H54 (cell line): ENCODE measurements at regions not wholly inside any gene's neighbourhood (a gene's known extent, or its start where the extent isn't known, plus 50 kb on each side); places are given as distances from the start of the nearest gene placed in this dataset.

Experiments used
- DNase-seq: peaks from one replicate; pipeline ENCODE4 v3.0.0; 2011; ENCODE audit warnings: low spot score, mixed read lengths; ENCODE audit not compliant: insufficient read length
- FAIRE-seq: peaks from 3 replicates; lab custom pipeline; 2011; peaks lifted over from hg19 to GRCh38; lab: Jason Lieb, UNC
- POLR2A ChIP-seq: IDR thresholded peaks from 2 replicates; pipeline ENCODE4 v1.6.1; 2011; ENCODE audit warnings: low read depth, mild to moderate bottlenecking, low read length

- DNase-seq: peak; percentile 27
- FAIRE-seq: no peak
- no peak for TF ChIP-seq POLR2A
Observed at GRCh38 chr4:54152846-54153600, 53.1 kb downstream of the GSX2 start.

- DNase-seq: no peak
- FAIRE-seq: no peak
- TF ChIP-seq POLR2A: no peak
Observed at GRCh38 chr4:54155936-54156335, 56.0 kb downstream of the GSX2 start.

GRCh38 chr4:54157606-54158005 is 57.6 kb downstream of the GSX2 start:
- DNase-seq: no peak
- no peak for TF ChIP-seq POLR2A
- no peak for FAIRE-seq

- DNase-seq (no peak), FAIRE-seq (no peak)
- TF ChIP-seq POLR2A: no peak
Observed at GRCh38 chr4:54159543-54159942, 59.6 kb downstream of the GSX2 start.

- peak; percentile 11 for FAIRE-seq
- no peak for TF ChIP-seq POLR2A
- no peak for DNase-seq
Observed at GRCh38 chr4:54165011-54165410, 64.1 kb upstream of the PDGFRA start.

GRCh38 chr4:54165438-54165837 is 63.7 kb upstream of the PDGFRA start:
- peak; percentile 75 for FAIRE-seq
- peak; percentile 58 for DNase-seq
- no peak for TF ChIP-seq POLR2A

GRCh38 chr4:54167508-54167907 is 61.6 kb upstream of the PDGFRA start:
- no peak for TF ChIP-seq POLR2A
- FAIRE-seq (no peak), DNase-seq (no peak)

GRCh38 chr4:54169176-54169575 is 59.9 kb upstream of the PDGFRA start:
- DNase-seq (no peak), FAIRE-seq (no peak)
- TF ChIP-seq POLR2A: no peak

- no peak for DNase-seq
- TF ChIP-seq POLR2A: no peak
- FAIRE-seq: no peak
Observed at GRCh38 chr4:54172156-54172555, 56.9 kb upstream of the PDGFRA start.

- FAIRE-seq: no peak
- TF ChIP-seq POLR2A: no peak
- no peak for DNase-seq
Observed at GRCh38 chr4:54173281-54173912, 55.7 kb upstream of the PDGFRA start.

GRCh38 chr4:54176202-54176601 is 52.9 kb upstream of the PDGFRA start:
- no peak for TF ChIP-seq POLR2A
- FAIRE-seq: no peak
- no peak for DNase-seq
